WTC11 (cell line): ENCODE measurements at regions not wholly inside any gene's neighbourhood (a gene's known extent, or its start where the extent isn't known, plus 50 kb on each side); places are given as distances from the start of the nearest gene placed in this dataset.

ENCODE experiments used
- ATAC-seq: fragments of 200-7000 bp; cut with Tn5 transposase; 2 replicates; pipeline ENCODE4 v1.10.0; 2021; ENCODE audit warnings: mild to moderate bottlenecking, moderate library complexity
- CTCF ChIA-PET: fragments of 300-600 bp; sonication (Branson Sonifier 250); formaldehyde crosslinking; loops from one replicate; lab custom pipeline; 2021; ENCODE audit warnings: antibody characterized with exemption; lab: Charles Lee
- POLR2A ChIA-PET: fragments of 350-600 bp; sonication (Branson Sonifier 250); formaldehyde crosslinking; loops from one replicate; lab custom pipeline; 2021; ENCODE audit warnings: antibody characterized with exemption; lab: Charles Lee
- DNase-seq: peaks from one replicate; pipeline ENCODE4 v3.0.0; 2021; ENCODE audit warnings: low spot score
- H3K27ac Mint-ChIP-seq: 2 replicates; pipeline ENCODE4 v1.8.0; 2021; ENCODE audit warnings: mixed read lengths
- H3K27me3 Mint-ChIP-seq: 2 replicates; pipeline ENCODE4 v1.8.0; 2021; ENCODE audit warnings: low read depth, mild to moderate bottlenecking, moderate library complexity, mixed read lengths
- H3K36me3 Mint-ChIP-seq: 2 replicates; pipeline ENCODE4 v1.8.0; 2021; ENCODE audit warnings: mixed read lengths
- H3K4me1 Mint-ChIP-seq: 2 replicates; pipeline ENCODE4 v1.8.0; 2022; ENCODE audit warnings: mixed read lengths
- H3K4me3 Mint-ChIP-seq: 2 replicates; pipeline ENCODE4 v1.8.0; 2021; ENCODE audit warnings: mild to moderate bottlenecking, moderate library complexity, mixed read lengths
- H3K9me3 Mint-ChIP-seq: 2 replicates; pipeline ENCODE4 v1.8.0; 2021; ENCODE audit warnings: mixed read lengths
- ATF1 ChIP-seq: sonication (generic); formaldehyde crosslinking; IDR thresholded peaks from 2 replicates; pipeline ENCODE4 v1.8.1; 2023; ENCODE audit warnings: mild to moderate bottlenecking, moderate library complexity, missing genetic modification reagents
- NR1H2 ChIP-seq: sonication (generic); formaldehyde crosslinking; IDR thresholded peaks from 2 replicates; pipeline ENCODE4 v1.9.0; 2021; ENCODE audit warnings: mild to moderate bottlenecking, moderate library complexity, missing genetic modification reagents
- TEAD1 ChIP-seq: sonication (generic); formaldehyde crosslinking; IDR thresholded peaks from 2 replicates; pipeline ENCODE4 v1.8.0; 2022; ENCODE audit warnings: mild to moderate bottlenecking, missing genetic modification reagents
- TF ChIP-seq, protein P1 (sequence below): sonication (generic); formaldehyde crosslinking; IDR thresholded peaks from 2 replicates; pipeline ENCODE4 v1.8.0; 2023; ENCODE audit warnings: missing genetic modification reagents, mild to moderate bottlenecking, borderline replicate concordance
- TF ChIP-seq, protein P2 (sequence below): sonication (generic); formaldehyde crosslinking; conservative IDR thresholded peaks from 2 replicates; pipeline ENCODE4 v1.8.1; 2023; ENCODE audit warnings: mild to moderate bottlenecking, low read depth, missing genetic modification reagents, moderate library complexity
- TF ChIP-seq, protein P3 (sequence below): sonication (generic); formaldehyde crosslinking; IDR thresholded peaks from 2 replicates; pipeline ENCODE4 v1.8.0; 2022; ENCODE audit warnings: missing genetic modification reagents
- TF ChIP-seq, protein P4 (sequence below): sonication (generic); formaldehyde crosslinking; IDR thresholded peaks from 2 replicates; pipeline ENCODE4 v1.8.0; 2023; ENCODE audit warnings: missing genetic modification reagents
- TF ChIP-seq, protein P5 (sequence below): fragments of 250-450 bp; sonication (Bioruptor Pico); IDR thresholded peaks from 2 replicates; pipeline ENCODE4 v1.9.0; 2021; ENCODE audit warnings: mild to moderate bottlenecking
- TF ChIP-seq, protein P6 (sequence below): sonication (generic); formaldehyde crosslinking; IDR thresholded peaks from 2 replicates; pipeline ENCODE4 v1.8.0; 2022; ENCODE audit warnings: mild to moderate bottlenecking, missing genetic modification reagents
- TF ChIP-seq, protein P7 (sequence below): sonication (generic); formaldehyde crosslinking; IDR thresholded peaks from 2 replicates; pipeline ENCODE4 v1.8.1; 2023; ENCODE audit warnings: mild to moderate bottlenecking, missing genetic modification reagents, borderline replicate concordance
- TF ChIP-seq, protein P8 (sequence below): sonication (generic); formaldehyde crosslinking; IDR thresholded peaks from 2 replicates; pipeline ENCODE4 v1.8.1; 2022; ENCODE audit warnings: mild to moderate bottlenecking, moderate library complexity, missing genetic modification reagents
- TF ChIP-seq, protein P9 (sequence below): fragments of 250-450 bp; sonication (Bioruptor Pico); conservative IDR thresholded peaks from 2 replicates; pipeline ENCODE4 v1.9.0; 2021; ENCODE audit warnings: mild to moderate bottlenecking

DNA sequence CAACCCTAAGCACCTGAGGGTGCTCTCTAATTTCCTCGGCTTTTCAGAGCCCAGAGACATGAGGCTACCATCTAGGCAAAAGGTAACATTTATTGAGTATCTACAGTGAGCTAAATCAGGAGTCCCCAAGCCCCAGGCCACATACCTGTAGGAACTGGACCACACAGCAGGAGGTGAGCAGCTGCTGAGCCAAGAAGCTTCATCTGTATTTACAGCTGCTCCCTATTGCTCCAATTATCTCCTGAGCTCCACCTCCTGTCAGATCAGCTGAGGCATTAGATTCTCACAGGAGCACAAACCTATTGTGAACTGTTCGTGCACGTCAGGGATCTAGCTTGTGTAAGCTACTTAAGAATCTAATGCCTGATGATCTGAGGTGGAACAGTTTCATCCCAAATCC is 70.2 kb downstream of the RND3 start:
- POLR2A ChIA-PET, result no interaction called here
- Mint-ChIP-seq H3K4me1 (peaks cover 3% of the 10 kb centered on the region; the same call in 1 of the 2 replicates), H3K4me3 (no peak overlapping the region), H3K27ac (no peak overlapping the region), H3K9me3 (peaks cover 29% of the 10 kb centered on the region), H3K36me3 (peaks cover 17% of the 10 kb centered on the region), H3K27me3 (no peaks in the 10 kb centered on the region; the same call in 1 of the 2 replicates)
- DNase-seq (no peak), ATAC-seq (no peak)
- CTCF ChIA-PET, result no interaction called here
- TF ChIP-seq, protein P1, sequence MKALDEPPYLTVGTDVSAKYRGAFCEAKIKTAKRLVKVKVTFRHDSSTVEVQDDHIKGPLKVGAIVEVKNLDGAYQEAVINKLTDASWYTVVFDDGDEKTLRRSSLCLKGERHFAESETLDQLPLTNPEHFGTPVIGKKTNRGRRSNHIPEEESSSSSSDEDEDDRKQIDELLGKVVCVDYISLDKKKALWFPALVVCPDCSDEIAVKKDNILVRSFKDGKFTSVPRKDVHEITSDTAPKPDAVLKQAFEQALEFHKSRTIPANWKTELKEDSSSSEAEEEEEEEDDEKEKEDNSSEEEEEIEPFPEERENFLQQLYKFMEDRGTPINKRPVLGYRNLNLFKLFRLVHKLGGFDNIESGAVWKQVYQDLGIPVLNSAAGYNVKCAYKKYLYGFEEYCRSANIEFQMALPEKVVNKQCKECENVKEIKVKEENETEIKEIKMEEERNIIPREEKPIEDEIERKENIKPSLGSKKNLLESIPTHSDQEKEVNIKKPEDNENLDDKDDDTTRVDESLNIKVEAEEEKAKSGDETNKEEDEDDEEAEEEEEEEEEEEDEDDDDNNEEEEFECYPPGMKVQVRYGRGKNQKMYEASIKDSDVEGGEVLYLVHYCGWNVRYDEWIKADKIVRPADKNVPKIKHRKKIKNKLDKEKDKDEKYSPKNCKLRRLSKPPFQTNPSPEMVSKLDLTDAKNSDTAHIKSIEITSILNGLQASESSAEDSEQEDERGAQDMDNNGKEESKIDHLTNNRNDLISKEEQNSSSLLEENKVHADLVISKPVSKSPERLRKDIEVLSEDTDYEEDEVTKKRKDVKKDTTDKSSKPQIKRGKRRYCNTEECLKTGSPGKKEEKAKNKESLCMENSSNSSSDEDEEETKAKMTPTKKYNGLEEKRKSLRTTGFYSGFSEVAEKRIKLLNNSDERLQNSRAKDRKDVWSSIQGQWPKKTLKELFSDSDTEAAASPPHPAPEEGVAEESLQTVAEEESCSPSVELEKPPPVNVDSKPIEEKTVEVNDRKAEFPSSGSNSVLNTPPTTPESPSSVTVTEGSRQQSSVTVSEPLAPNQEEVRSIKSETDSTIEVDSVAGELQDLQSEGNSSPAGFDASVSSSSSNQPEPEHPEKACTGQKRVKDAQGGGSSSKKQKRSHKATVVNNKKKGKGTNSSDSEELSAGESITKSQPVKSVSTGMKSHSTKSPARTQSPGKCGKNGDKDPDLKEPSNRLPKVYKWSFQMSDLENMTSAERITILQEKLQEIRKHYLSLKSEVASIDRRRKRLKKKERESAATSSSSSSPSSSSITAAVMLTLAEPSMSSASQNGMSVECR, result no peak
- TF ChIP-seq, protein P2, sequence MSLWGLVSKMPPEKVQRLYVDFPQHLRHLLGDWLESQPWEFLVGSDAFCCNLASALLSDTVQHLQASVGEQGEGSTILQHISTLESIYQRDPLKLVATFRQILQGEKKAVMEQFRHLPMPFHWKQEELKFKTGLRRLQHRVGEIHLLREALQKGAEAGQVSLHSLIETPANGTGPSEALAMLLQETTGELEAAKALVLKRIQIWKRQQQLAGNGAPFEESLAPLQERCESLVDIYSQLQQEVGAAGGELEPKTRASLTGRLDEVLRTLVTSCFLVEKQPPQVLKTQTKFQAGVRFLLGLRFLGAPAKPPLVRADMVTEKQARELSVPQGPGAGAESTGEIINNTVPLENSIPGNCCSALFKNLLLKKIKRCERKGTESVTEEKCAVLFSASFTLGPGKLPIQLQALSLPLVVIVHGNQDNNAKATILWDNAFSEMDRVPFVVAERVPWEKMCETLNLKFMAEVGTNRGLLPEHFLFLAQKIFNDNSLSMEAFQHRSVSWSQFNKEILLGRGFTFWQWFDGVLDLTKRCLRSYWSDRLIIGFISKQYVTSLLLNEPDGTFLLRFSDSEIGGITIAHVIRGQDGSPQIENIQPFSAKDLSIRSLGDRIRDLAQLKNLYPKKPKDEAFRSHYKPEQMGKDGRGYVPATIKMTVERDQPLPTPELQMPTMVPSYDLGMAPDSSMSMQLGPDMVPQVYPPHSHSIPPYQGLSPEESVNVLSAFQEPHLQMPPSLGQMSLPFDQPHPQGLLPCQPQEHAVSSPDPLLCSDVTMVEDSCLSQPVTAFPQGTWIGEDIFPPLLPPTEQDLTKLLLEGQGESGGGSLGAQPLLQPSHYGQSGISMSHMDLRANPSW (CRISPR knock-in tag), result no peak
- TF ChIP-seq TEAD1 (CRISPR knock-in tag), result no peak
- TF ChIP-seq, protein P3, sequence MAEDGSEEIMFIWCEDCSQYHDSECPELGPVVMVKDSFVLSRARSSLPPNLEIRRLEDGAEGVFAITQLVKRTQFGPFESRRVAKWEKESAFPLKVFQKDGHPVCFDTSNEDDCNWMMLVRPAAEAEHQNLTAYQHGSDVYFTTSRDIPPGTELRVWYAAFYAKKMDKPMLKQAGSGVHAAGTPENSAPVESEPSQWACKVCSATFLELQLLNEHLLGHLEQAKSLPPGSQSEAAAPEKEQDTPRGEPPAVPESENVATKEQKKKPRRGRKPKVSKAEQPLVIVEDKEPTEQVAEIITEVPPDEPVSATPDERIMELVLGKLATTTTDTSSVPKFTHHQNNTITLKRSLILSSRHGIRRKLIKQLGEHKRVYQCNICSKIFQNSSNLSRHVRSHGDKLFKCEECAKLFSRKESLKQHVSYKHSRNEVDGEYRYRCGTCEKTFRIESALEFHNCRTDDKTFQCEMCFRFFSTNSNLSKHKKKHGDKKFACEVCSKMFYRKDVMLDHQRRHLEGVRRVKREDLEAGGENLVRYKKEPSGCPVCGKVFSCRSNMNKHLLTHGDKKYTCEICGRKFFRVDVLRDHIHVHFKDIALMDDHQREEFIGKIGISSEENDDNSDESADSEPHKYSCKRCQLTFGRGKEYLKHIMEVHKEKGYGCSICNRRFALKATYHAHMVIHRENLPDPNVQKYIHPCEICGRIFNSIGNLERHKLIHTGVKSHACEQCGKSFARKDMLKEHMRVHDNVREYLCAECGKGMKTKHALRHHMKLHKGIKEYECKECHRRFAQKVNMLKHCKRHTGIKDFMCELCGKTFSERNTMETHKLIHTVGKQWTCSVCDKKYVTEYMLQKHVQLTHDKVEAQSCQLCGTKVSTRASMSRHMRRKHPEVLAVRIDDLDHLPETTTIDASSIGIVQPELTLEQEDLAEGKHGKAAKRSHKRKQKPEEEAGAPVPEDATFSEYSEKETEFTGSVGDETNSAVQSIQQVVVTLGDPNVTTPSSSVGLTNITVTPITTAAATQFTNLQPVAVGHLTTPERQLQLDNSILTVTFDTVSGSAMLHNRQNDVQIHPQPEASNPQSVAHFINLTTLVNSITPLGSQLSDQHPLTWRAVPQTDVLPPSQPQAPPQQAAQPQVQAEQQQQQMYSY (CRISPR knock-in tag), result no peak
- no peak for TF ChIP-seq ATF1
- TF ChIP-seq NR1H2 (CRISPR knock-in tag), result no peak
- TF ChIP-seq, protein P4, sequence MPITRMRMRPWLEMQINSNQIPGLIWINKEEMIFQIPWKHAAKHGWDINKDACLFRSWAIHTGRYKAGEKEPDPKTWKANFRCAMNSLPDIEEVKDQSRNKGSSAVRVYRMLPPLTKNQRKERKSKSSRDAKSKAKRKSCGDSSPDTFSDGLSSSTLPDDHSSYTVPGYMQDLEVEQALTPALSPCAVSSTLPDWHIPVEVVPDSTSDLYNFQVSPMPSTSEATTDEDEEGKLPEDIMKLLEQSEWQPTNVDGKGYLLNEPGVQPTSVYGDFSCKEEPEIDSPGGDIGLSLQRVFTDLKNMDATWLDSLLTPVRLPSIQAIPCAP (CRISPR knock-in tag), result no peak
- TF ChIP-seq, protein P5, sequence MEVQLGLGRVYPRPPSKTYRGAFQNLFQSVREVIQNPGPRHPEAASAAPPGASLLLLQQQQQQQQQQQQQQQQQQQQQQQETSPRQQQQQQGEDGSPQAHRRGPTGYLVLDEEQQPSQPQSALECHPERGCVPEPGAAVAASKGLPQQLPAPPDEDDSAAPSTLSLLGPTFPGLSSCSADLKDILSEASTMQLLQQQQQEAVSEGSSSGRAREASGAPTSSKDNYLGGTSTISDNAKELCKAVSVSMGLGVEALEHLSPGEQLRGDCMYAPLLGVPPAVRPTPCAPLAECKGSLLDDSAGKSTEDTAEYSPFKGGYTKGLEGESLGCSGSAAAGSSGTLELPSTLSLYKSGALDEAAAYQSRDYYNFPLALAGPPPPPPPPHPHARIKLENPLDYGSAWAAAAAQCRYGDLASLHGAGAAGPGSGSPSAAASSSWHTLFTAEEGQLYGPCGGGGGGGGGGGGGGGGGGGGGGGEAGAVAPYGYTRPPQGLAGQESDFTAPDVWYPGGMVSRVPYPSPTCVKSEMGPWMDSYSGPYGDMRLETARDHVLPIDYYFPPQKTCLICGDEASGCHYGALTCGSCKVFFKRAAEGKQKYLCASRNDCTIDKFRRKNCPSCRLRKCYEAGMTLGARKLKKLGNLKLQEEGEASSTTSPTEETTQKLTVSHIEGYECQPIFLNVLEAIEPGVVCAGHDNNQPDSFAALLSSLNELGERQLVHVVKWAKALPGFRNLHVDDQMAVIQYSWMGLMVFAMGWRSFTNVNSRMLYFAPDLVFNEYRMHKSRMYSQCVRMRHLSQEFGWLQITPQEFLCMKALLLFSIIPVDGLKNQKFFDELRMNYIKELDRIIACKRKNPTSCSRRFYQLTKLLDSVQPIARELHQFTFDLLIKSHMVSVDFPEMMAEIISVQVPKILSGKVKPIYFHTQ, result no peak
- TF ChIP-seq, protein P6, sequence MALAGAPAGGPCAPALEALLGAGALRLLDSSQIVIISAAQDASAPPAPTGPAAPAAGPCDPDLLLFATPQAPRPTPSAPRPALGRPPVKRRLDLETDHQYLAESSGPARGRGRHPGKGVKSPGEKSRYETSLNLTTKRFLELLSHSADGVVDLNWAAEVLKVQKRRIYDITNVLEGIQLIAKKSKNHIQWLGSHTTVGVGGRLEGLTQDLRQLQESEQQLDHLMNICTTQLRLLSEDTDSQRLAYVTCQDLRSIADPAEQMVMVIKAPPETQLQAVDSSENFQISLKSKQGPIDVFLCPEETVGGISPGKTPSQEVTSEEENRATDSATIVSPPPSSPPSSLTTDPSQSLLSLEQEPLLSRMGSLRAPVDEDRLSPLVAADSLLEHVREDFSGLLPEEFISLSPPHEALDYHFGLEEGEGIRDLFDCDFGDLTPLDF (CRISPR knock-in tag), result no peak
- TF ChIP-seq, protein P7, sequence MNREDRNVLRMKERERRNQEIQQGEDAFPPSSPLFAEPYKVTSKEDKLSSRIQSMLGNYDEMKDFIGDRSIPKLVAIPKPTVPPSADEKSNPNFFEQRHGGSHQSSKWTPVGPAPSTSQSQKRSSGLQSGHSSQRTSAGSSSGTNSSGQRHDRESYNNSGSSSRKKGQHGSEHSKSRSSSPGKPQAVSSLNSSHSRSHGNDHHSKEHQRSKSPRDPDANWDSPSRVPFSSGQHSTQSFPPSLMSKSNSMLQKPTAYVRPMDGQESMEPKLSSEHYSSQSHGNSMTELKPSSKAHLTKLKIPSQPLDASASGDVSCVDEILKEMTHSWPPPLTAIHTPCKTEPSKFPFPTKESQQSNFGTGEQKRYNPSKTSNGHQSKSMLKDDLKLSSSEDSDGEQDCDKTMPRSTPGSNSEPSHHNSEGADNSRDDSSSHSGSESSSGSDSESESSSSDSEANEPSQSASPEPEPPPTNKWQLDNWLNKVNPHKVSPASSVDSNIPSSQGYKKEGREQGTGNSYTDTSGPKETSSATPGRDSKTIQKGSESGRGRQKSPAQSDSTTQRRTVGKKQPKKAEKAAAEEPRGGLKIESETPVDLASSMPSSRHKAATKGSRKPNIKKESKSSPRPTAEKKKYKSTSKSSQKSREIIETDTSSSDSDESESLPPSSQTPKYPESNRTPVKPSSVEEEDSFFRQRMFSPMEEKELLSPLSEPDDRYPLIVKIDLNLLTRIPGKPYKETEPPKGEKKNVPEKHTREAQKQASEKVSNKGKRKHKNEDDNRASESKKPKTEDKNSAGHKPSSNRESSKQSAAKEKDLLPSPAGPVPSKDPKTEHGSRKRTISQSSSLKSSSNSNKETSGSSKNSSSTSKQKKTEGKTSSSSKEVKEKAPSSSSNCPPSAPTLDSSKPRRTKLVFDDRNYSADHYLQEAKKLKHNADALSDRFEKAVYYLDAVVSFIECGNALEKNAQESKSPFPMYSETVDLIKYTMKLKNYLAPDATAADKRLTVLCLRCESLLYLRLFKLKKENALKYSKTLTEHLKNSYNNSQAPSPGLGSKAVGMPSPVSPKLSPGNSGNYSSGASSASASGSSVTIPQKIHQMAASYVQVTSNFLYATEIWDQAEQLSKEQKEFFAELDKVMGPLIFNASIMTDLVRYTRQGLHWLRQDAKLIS (CRISPR knock-in tag), result no peak
- TF ChIP-seq, protein P8, sequence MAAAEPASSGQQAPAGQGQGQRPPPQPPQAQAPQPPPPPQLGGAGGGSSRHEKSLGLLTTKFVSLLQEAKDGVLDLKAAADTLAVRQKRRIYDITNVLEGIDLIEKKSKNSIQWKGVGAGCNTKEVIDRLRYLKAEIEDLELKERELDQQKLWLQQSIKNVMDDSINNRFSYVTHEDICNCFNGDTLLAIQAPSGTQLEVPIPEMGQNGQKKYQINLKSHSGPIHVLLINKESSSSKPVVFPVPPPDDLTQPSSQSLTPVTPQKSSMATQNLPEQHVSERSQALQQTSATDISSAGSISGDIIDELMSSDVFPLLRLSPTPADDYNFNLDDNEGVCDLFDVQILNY (CRISPR knock-in tag), result no peak
- TF ChIP-seq, protein P9, sequence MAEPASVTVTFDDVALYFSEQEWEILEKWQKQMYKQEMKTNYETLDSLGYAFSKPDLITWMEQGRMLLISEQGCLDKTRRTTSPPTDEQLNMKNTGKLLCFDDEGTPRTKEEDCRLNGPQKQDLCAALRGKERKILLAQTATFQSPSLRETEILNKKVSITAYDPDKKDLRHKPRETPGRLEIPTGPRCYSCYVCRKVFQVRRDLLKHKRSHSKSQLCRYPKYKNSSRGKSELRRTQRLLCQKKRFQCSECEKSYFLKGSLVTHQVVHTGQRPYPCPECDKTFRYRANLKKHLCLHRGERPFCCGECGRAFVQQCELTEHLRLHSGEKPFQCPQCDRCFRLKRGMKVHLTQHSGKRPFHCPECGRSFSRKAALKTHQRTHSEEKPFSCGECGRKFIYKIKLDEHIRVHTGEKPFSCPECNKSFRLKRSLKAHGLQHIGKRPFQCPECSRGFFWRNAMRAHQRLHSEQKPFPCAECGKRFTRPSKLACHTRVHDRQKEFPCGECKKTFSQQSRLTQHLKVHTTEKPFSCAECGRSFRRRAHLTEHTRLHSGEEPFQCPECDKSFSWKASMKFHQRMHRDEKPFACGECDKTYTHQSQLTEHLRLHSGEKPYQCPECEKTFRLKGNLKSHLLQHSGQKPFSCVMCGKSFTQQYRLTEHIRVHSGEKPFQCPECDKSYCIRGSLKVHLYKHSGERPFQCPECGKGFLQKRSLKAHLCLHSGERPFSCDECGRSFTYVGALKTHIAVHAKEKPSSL (CRISPR knock-in tag), result no peak
